VCaP (cell line): ENCODE measurements at regions not wholly inside any gene's neighbourhood (a gene's known extent, or its start where the extent isn't known, plus 50 kb on each side); places are given as distances from the start of the nearest gene placed in this dataset.

Source experiments
- H3K27ac ChIP-seq: fragments of 450-650 bp; 2 replicates; pipeline ENCODE4 v1.5.1; 2017
- TF ChIP-seq, protein P1 (sequence below): fragments of 450-650 bp; conservative IDR thresholded peaks from 2 replicates; pipeline ENCODE4 v1.5.1; 2017; ENCODE audit warnings: mild to moderate bottlenecking, moderate library complexity

DNA sequence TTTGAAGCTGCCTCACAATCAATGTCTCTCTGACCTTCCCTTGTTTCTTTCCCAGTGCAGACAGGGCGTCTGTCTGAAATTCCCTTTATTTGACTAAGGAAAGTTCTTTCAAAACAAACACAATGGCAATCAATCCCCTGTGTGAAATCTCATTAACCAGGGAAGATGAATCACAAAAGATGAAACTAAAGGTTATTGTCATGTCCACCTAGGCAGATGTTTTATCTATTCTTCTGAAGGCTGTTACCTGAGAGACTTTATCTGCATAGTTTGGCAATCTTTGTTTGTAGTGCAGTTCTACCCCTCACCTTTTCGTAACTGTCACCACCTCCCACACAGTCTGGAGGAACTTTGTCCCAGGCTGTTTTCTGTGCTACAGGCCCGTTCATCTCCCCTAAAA lies 217.5 kb upstream of the RIOK2 start:
- no peak overlapping the region for H3K27ac ChIP-seq
- TF ChIP-seq, protein P1, sequence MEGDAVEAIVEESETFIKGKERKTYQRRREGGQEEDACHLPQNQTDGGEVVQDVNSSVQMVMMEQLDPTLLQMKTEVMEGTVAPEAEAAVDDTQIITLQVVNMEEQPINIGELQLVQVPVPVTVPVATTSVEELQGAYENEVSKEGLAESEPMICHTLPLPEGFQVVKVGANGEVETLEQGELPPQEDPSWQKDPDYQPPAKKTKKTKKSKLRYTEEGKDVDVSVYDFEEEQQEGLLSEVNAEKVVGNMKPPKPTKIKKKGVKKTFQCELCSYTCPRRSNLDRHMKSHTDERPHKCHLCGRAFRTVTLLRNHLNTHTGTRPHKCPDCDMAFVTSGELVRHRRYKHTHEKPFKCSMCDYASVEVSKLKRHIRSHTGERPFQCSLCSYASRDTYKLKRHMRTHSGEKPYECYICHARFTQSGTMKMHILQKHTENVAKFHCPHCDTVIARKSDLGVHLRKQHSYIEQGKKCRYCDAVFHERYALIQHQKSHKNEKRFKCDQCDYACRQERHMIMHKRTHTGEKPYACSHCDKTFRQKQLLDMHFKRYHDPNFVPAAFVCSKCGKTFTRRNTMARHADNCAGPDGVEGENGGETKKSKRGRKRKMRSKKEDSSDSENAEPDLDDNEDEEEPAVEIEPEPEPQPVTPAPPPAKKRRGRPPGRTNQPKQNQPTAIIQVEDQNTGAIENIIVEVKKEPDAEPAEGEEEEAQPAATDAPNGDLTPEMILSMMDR = no peak

DNA sequence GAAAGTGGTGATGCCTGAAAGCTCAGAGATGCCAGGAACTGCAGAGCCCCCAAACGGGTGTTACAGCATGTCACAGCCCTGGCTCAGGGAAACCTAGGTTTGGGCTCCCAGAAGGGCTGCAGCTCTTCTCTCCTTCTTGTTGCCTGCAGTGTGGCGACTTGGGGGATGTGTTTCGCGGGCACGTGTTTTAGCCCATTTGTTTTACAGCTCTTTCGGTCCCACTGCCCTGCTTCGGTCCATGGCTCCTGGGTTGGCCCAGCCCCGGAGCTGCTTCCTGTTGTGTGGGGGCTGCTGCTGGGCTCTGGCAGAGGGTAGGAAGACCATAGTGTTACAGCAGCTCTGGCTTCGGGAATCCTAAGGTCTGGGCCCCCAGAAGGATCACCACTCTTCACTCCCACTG lies 222.9 kb upstream of the RIOK2 start:
- no peak overlapping the region for H3K27ac ChIP-seq
- TF ChIP-seq, protein P1 = no peak

DNA sequence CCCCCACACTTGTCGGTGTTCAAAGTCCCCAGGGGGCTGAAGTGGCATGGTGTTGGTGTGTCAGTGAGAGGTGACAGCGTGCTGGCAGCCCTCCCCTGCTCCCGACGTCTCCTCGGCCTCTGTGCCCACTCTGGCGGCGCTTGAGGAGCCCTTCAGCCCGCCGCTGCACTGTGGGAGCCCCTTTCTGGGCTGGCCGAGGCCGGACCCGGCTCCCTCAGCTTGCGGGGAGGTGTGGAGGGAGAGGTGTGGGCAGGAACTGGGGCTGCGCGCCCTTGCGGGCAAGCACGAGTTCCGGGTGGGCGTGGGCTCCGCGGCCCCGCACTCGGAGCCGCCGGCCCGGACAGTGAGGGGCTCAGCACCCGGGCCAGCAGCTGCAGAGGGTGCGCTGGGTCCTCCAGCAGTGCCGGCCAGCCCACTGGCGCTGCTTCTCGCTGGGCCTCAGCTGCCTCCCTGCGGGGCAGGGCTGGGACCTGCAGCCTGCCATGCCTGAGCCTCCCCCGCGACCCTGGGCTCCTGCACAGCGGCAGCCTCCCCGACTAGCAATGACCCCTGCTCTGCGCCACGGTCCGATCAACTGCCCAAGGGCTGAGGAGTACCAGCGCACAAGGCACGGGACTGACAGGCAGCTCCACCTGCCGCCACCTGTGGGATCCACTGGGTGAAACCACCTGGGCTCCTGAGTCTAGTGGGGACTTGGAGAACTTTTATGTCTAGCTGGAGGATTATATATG lies 224.1 kb upstream of the RIOK2 start:
- TF ChIP-seq, protein P1 = no peak
- no peak overlapping the region for H3K27ac ChIP-seq

DNA sequence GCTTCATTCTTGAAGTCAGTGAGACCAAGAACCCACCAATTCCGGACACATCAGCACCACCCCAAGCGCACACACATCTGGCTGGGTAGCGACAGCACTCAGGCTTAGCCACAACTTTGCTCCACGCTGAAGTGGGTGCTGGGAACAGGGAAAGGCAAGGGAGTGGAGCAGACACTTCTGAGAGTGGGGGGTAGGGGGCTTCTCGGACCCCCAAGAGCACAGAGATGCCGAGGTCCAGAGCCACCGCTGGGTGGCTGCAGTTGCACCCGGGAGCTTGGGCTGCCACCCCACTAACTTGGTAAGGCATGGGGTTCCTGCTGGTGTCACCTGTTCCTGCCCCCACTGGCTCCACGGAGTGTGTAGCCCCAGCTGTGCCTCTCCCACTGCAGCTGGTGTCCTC lies 225.3 kb upstream of the RIOK2 start:
- H3K27ac ChIP-seq = no peak overlapping the region
- TF ChIP-seq, protein P1 = no peak

DNA sequence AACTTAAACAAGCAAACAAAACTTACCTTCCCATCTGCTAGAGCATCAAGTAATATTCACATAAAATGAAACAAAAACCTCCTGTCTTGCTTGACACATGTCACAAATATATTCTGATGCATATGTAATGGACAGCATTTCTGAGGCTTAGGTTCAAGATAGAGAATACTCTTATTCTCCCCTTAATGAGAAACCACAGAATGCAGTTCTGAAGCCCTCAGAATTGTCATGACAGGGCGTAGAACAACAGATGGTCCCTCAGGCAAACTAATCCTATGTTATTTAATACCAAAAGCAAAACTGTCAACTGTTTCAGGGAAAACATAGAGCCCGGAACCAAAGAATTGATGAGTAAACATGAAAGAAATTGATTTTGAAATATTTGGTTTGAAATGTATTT lies 229.9 kb upstream of the RIOK2 start:
- TF ChIP-seq, protein P1 = no peak
- no peak overlapping the region for H3K27ac ChIP-seq

DNA sequence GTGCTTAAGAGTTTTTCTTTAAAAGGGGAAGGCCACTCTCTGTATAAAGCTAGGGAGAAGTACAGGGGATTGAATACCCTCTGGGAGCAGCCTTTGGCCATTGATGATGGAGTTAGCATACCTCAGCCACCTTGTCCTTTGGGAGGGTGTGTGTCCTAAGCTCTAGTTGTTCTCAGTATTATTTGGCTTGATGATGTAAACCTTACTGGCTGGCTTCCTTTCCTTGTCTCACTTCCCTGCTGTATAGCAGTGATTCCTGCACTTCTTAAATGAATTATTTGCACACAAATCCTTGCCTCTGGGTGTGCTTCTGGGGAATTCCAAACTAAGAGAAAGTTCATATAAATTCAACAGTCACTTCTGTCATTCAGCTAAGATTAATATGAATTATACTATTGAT lies 234.9 kb upstream of the RIOK2 start:
- TF ChIP-seq, protein P1 = no peak
- no peak overlapping the region for H3K27ac ChIP-seq

DNA sequence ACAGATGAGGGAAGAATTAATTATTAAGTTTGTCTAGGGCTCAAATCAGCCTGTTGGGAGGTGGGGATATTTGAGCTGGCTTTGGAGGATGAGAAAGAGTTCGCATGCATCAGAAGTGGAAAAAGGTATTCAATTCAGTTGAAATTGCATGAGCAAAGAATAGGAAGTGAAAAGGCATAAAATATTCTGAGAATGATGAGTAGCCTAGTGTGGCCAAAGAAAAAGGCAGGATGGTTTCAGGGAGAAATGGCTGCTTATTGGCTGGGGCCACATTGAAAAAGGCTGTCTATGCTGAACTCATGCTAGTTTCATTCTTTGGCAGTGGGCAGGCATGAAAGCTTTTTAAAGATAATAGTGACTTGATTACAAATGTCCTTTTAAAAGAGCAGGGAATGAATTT lies 235.4 kb upstream of the RIOK2 start:
- TF ChIP-seq, protein P1 = no peak
- no peak overlapping the region for H3K27ac ChIP-seq
